ENCODE measurements at regions not wholly inside any gene's neighbourhood (a gene's known extent, or its start where the extent isn't known, plus 50 kb on each side); places are given as distances from the start of the nearest gene placed in this dataset.

- H3K4me3 ChIP-seq (ENCODE audit: low read depth in 2 of 2, low read length in 1 of 2), result no peak overlapping the region
- H3K4me1 ChIP-seq (ENCODE audit: control insufficient read depth in 1 of 2, insufficient read depth in 2 of 2, low read depth in 1 of 2, low read length in 1 of 2), result no peaks in the 10 kb centered on the region
- no peaks in the 10 kb centered on the region for H4K20me1 ChIP-seq (ENCODE audit: insufficient read depth)
- no peaks in the 10 kb centered on the region for H3K36me3 ChIP-seq (replicated peaks in 1 of 2; ENCODE audit: control insufficient read depth in 1 of 2, insufficient read depth in 2 of 2, low read length in 1 of 2)
- no peak overlapping the region for H3K4me2 ChIP-seq
- H3K27me3 ChIP-seq (ENCODE audit: insufficient read depth), result no peaks in the 10 kb centered on the region
- no peak overlapping the region for H2AFZ ChIP-seq (ENCODE audit: low read depth)
- no peak overlapping the region for H3K9ac ChIP-seq
- H3K27ac ChIP-seq (ENCODE audit: low read depth in 2 of 2, low read length in 1 of 2), result no peak overlapping the region
- DNase-seq, result no peak
- WGBS (ENCODE audit: low lambda C conversion rate), result 0% methylated on average over 1 of the region's 1 CpG
- no peaks in the 10 kb centered on the region for H3K9me2 ChIP-seq
- no peak for TF ChIP-seq TAF1 (IDR thresholded peaks at IDR 0.05; ENCODE audit: borderline replicate concordance, low read depth, low read length)
- TF ChIP-seq NRF1 (IDR thresholded peaks at IDR 0.05; ENCODE audit: low read depth, low read length), result no peak
- TF ChIP-seq ELF1 (IDR thresholded peaks at IDR 0.05), result no peak
- TF ChIP-seq CHD2 (IDR thresholded peaks at IDR 0.05; ENCODE audit: low read length, partially characterized antibody), result no peak
- no peak for TF ChIP-seq ZBTB33 (IDR thresholded peaks at IDR 0.05; ENCODE audit: borderline replicate concordance, low read depth)
- no peak for TF ChIP-seq MAX (IDR thresholded peaks at IDR 0.05; ENCODE audit: low read depth)
- no peak for TF ChIP-seq USF1 (IDR thresholded peaks at IDR 0.05; ENCODE audit: borderline replicate concordance, low read depth)
- no peak for TF ChIP-seq FOXJ3 (CRISPR knock-in tag; IDR thresholded peaks at IDR 0.05)
- H3K79me2 ChIP-seq (ENCODE audit: insufficient read depth), result no peaks in the 10 kb centered on the region
- no peaks in the 10 kb centered on the region for H3K9me3 ChIP-seq
- POLR2A ChIA-PET, result no interaction called here
- H3F3A ChIP-seq (replicated peaks; ENCODE audit: insufficient read depth), result no peaks in the 10 kb centered on the region
- CTCF ChIA-PET, result interaction anchor here (0.5 kb wide), 1 partner anchor 416 kb away, joined by 3 read pairs; no protein-coding TSS in a partner anchor
These were observed 356.4 kb upstream of the GOT2 start for GRCh38 chr16:59090541-59090940.

- 0 out of 2 replicates have a peak, but pooled peaks cover 5% of the 10 kb centered on the region for H3K9me3 ChIP-seq
These were observed 354.3 kb upstream of the GOT2 start for GRCh38 chr16:59088431-59088830.

More at GRCh38 chr16:59088431-59088830, 354.3 kb upstream of the GOT2 start:
- Histone ChIP-seq H3K4me3 (ENCODE audit: low read depth in 2 of 2, low read length in 1 of 2) (no peak overlapping the region), H3K27me3 (ENCODE audit: insufficient read depth) (no peaks in the 10 kb centered on the region), H3K9me2 (no peaks in the 10 kb centered on the region), H3F3A (replicated peaks; ENCODE audit: insufficient read depth) (no peaks in the 10 kb centered on the region), H3K27ac (ENCODE audit: low read depth in 2 of 2, low read length in 1 of 2) (no peak overlapping the region), H3K36me3 (replicated peaks in 1 of 2; ENCODE audit: control insufficient read depth in 1 of 2, insufficient read depth in 2 of 2, low read length in 1 of 2) (no peaks in the 10 kb centered on the region), H3K79me2 (ENCODE audit: insufficient read depth) (no peaks in the 10 kb centered on the region), H3K4me1 (ENCODE audit: control insufficient read depth in 1 of 2, insufficient read depth in 2 of 2, low read depth in 1 of 2, low read length in 1 of 2) (no peaks in the 10 kb centered on the region), H3K4me2 (no peak overlapping the region), H3K9ac (no peak overlapping the region), H4K20me1 (ENCODE audit: insufficient read depth) (no peaks in the 10 kb centered on the region), H2AFZ (ENCODE audit: low read depth) (no peak overlapping the region)
- TF ChIP-seq TAF1 (IDR thresholded peaks at IDR 0.05; ENCODE audit: borderline replicate concordance, low read depth, low read length) (no peak), ZBTB33 (IDR thresholded peaks at IDR 0.05; ENCODE audit: borderline replicate concordance, low read depth) (no peak), FOXJ3 (CRISPR knock-in tag; IDR thresholded peaks at IDR 0.05) (no peak), USF1 (IDR thresholded peaks at IDR 0.05; ENCODE audit: borderline replicate concordance, low read depth) (no peak), GABPA (IDR thresholded peaks at IDR 0.05; ENCODE audit: low read depth) (no peak), CTCF (IDR thresholded peaks at IDR 0.05) (no peak), CHD2 (IDR thresholded peaks at IDR 0.05; ENCODE audit: low read length, partially characterized antibody) (no peak), NRF1 (IDR thresholded peaks at IDR 0.05; ENCODE audit: low read depth, low read length) (no peak), GATA2 (CRISPR knock-in tag; IDR thresholded peaks at IDR 0.05) (no peak), RXRA (IDR thresholded peaks at IDR 0.05; ENCODE audit: borderline replicate concordance, low read depth) (no peak), RAD21 (IDR thresholded peaks at IDR 0.05; ENCODE audit: low read length) (no peak)
- ChIA-PET POLR2A (no interaction called here), CTCF (no interaction called here)
- 56% methylated on average over 8 of the region's 8 CpGs for WGBS (ENCODE audit: low lambda C conversion rate)
- DNase-seq, result no peak

Data from SK-N-SH (cell line).